IMR-90 (cell line): ENCODE measurements at regions not wholly inside any gene's neighbourhood (a gene's known extent, or its start where the extent isn't known, plus 50 kb on each side); places are given as distances from the start of the nearest gene placed in this dataset.

ENCODE experiments used
- ATAC-seq: fragments of 200-7000 bp; cut with Tn5 transposase; 2 replicates; pipeline ENCODE4 v1.9.1; 2020; ENCODE audit warnings: low read depth, mild to moderate bottlenecking, moderate library complexity
- BruUV-seq: library from RNA; stranded (reverse); fragments of 400-500 nt; replicated peaks from 2 replicates; lab custom pipeline; 2021; lab: Mats Ljungman, UMichigan
- CTCF ChIA-PET: fragments of 300-600 bp; formaldehyde crosslinking; extraction: SDS; loops from one replicate; lab custom pipeline; 2021; ENCODE audit warnings: antibody characterized with exemption; lab: Yijun Ruan, JAX
- POLR2A ChIA-PET: fragments of 300-600 bp; sonication (Branson Sonifier 250); formaldehyde crosslinking; loops from one replicate; lab custom pipeline; 2022; ENCODE audit warnings: antibody characterized with exemption; ENCODE audit not compliant: unreplicated experiment; lab: Charles Lee
- DNase-seq: peaks from one replicate; pipeline ENCODE4 v3.0.0; 2013
- H2AFZ ChIP-seq: replicated peaks from 2 replicates; pipeline ENCODE3; 2013; ENCODE audit warnings: low read length, mild to moderate bottlenecking; ENCODE audit not compliant: poor library complexity
- H2AK5ac ChIP-seq: 2 replicates; pipeline ENCODE4 v1.6.1; 2013; ENCODE audit warnings: low read depth, low read length, inconsistent platforms
- H2AK9ac ChIP-seq: replicated peaks from 2 replicates; pipeline ENCODE3; 2013; ENCODE audit warnings: mild to moderate bottlenecking, low read depth, low read length, moderate library complexity; ENCODE audit not compliant: poor library complexity
- H2BK120ac ChIP-seq: 2 replicates; pipeline ENCODE4 v1.6.1; 2013; ENCODE audit warnings: low read depth, low read length, inconsistent platforms
- H2BK15ac ChIP-seq: 3 replicates; pipeline ENCODE4 v1.6.1; 2013; ENCODE audit warnings: low read depth, low read length, inconsistent platforms
- H2BK20ac ChIP-seq: 2 replicates; pipeline ENCODE4 v1.6.1; 2013; ENCODE audit warnings: low read depth, mild to moderate bottlenecking, inconsistent platforms, low read length, moderate library complexity
- H2BK5ac ChIP-seq: 2 replicates; pipeline ENCODE4 v1.6.1; 2013; ENCODE audit warnings: mild to moderate bottlenecking, low read depth, low read length, inconsistent platforms; ENCODE audit not compliant: poor library complexity, severe bottlenecking
- H3K14ac ChIP-seq: replicated peaks from 2 replicates; pipeline ENCODE4 v1.6.1; 2013; ENCODE audit warnings: low read depth, low read length, inconsistent platforms
- H3K18ac ChIP-seq: 2 replicates; pipeline ENCODE4 v1.6.1; 2013; ENCODE audit warnings: low read depth, low read length, control low read depth
- H3K23ac ChIP-seq: 2 replicates; pipeline ENCODE4 v1.6.1; 2013; ENCODE audit warnings: low read depth, low read length, inconsistent platforms
- H3K27ac ChIP-seq: 2 replicates; pipeline ENCODE4 v1.5.1; 2013; ENCODE audit warnings: mild to moderate bottlenecking, control low read depth, low read length; ENCODE audit not compliant: insufficient read depth
- H3K27me3 ChIP-seq: 2 replicates; pipeline ENCODE4 v1.6.1; 2013; ENCODE audit warnings: low read length; ENCODE audit not compliant: control insufficient read depth, insufficient read depth
- H3K36me3 ChIP-seq: 2 replicates; pipeline ENCODE4 v1.6.1; 2013; ENCODE audit warnings: low read length, mixed read lengths; ENCODE audit not compliant: control insufficient read depth, insufficient read depth
- H3K4ac ChIP-seq: 2 replicates; pipeline ENCODE4 v1.6.1; 2013; ENCODE audit warnings: low read depth, low read length, inconsistent platforms
- H3K4me1 ChIP-seq: 2 replicates; pipeline ENCODE4 v1.6.1; 2013; ENCODE audit warnings: low read length, mixed read lengths; ENCODE audit not compliant: control insufficient read depth, insufficient read depth
- H3K4me2 ChIP-seq: 2 replicates; pipeline ENCODE4 v1.6.1; 2013; ENCODE audit warnings: low read depth, mild to moderate bottlenecking, control low read depth, low read length, moderate library complexity
- H3K4me3 ChIP-seq: 2 replicates; pipeline ENCODE4 v1.5.1; 2013; ENCODE audit warnings: low read depth, mild to moderate bottlenecking, control low read depth, low read length, moderate library complexity; ENCODE audit not compliant: insufficient read depth
- H3K56ac ChIP-seq: 2 replicates; pipeline ENCODE4 v1.6.1; 2013; ENCODE audit warnings: low read length, inconsistent platforms; ENCODE audit not compliant: insufficient read depth; ENCODE audit errors: extremely low read depth
- H3K79me1 ChIP-seq, 2 experiments: 2 replicates each; pipeline ENCODE4 v1.6.1; 2013; ENCODE audit warnings: low read length in 2 of 2, inconsistent platforms in 1 of 2, low read depth in 1 of 2
- H3K9ac ChIP-seq: 2 replicates; pipeline ENCODE4 v1.6.1; 2013; ENCODE audit warnings: low read depth, low read length, control low read depth
- H3K9me1 ChIP-seq: 2 replicates; pipeline ENCODE4 v1.6.1; 2013; ENCODE audit warnings: low read length, inconsistent platforms; ENCODE audit not compliant: insufficient read depth
- H3K9me3 ChIP-seq: 2 replicates; pipeline ENCODE4 v1.6.1; 2013; ENCODE audit warnings: low read length; ENCODE audit not compliant: control insufficient read depth, insufficient read depth
- H4K20me1 ChIP-seq: 2 replicates; pipeline ENCODE4 v1.6.1; 2013; ENCODE audit warnings: low read length, inconsistent platforms; ENCODE audit not compliant: insufficient read depth
- H4K5ac ChIP-seq: 2 replicates; pipeline ENCODE4 v1.6.1; 2013; ENCODE audit warnings: mild to moderate bottlenecking, low read depth, low read length, control low read depth
- H4K8ac ChIP-seq, 2 experiments: 2 replicates each; pipeline ENCODE4 v1.6.1; 2013; ENCODE audit warnings: low read depth in 2 of 2, low read length in 2 of 2, control low read depth in 1 of 2, inconsistent platforms in 1 of 2
- H4K91ac ChIP-seq: 2 replicates; pipeline ENCODE4 v1.6.1; 2013; ENCODE audit warnings: low read depth, low read length, inconsistent platforms; ENCODE audit not compliant: insufficient read depth
- BHLHE40 ChIP-seq: fragments of 150-350 bp; IDR thresholded peaks from 2 replicates; pipeline ENCODE4 v1.6.1; 2016; ENCODE audit warnings: mild to moderate bottlenecking, low read depth, low read length
- CEBPB ChIP-seq: IDR thresholded peaks from 2 replicates; pipeline ENCODE4 v1.6.1; 2012; ENCODE audit warnings: low read depth, low read length, improper control_type of control experiment
- CHD1 ChIP-seq: IDR thresholded peaks from 2 replicates; pipeline ENCODE4 v1.6.1; 2012; ENCODE audit warnings: low read depth, low read length, improper control_type of control experiment
- FOS ChIP-seq: fragments of 150-350 bp; IDR thresholded peaks from 2 replicates; pipeline ENCODE4 v1.6.1; 2016; ENCODE audit warnings: low read depth, low read length
- MAFK ChIP-seq: IDR thresholded peaks from 2 replicates; pipeline ENCODE4 v1.6.1; 2012; ENCODE audit warnings: low read depth, low read length, improper control_type of control experiment
- MAZ ChIP-seq: IDR thresholded peaks from 2 replicates; pipeline ENCODE4 v1.6.1; 2012; ENCODE audit warnings: low read depth, mild to moderate bottlenecking, low read length, improper control_type of control experiment, moderate library complexity, borderline replicate concordance
- MXI1 ChIP-seq: IDR thresholded peaks from 2 replicates; pipeline ENCODE4 v1.6.1; 2012; ENCODE audit warnings: low read depth, mild to moderate bottlenecking, low read length, moderate library complexity, borderline replicate concordance
- NFE2L2 ChIP-seq: fragments of 150-350 bp; IDR thresholded peaks from 2 replicates; pipeline ENCODE4 v1.6.1; 2016; ENCODE audit warnings: low read depth, mild to moderate bottlenecking, low read length
- POLR2A ChIP-seq: IDR thresholded peaks from 2 replicates; pipeline ENCODE4 v1.6.1; 2012; ENCODE audit warnings: mild to moderate bottlenecking, low read depth, low read length
- RAD21 ChIP-seq: IDR thresholded peaks from 2 replicates; pipeline ENCODE4 v1.6.1; 2012; ENCODE audit warnings: low read length, improper control_type of control experiment
- RCOR1 ChIP-seq: IDR thresholded peaks from 2 replicates; pipeline ENCODE4 v1.6.1; 2012; ENCODE audit warnings: mild to moderate bottlenecking, low read length, improper control_type of control experiment; ENCODE audit not compliant: insufficient replicate concordance
- RFX5 ChIP-seq: IDR thresholded peaks from 2 replicates; pipeline ENCODE4 v1.8.0; 2012; ENCODE audit warnings: low read depth, mild to moderate bottlenecking, low read length, moderate library complexity
- SMC3 ChIP-seq: fragments of 150-350 bp; IDR thresholded peaks from 2 replicates; pipeline ENCODE4 v1.6.1; 2016; ENCODE audit warnings: low read depth, mild to moderate bottlenecking, antibody characterized with exemption, low read length, moderate library complexity
- USF2 ChIP-seq: fragments of 150-350 bp; IDR thresholded peaks from 2 replicates; pipeline ENCODE4 v1.6.1; 2017; ENCODE audit warnings: mild to moderate bottlenecking, antibody characterized with exemption, low read length, low read depth
- WGBS, 2 experiments: methylation state at CpG; one replicate each; pipeline versions ENCODE4 v1.1.5 to v1.1.7; 2013; ENCODE audit warnings: missing lambda C conversion rate in 2 of 2; ENCODE audit not compliant: insufficient read length in 1 of 2; ENCODE audit errors: extremely low coverage in 2 of 2; 5-methylcytosine and 5-hydroxymethylcytosine counted together
- dilution Hi-C: fragments of 300-500 bp; cut with HindIII; formaldehyde crosslinking; loops from one replicate; pipeline ENCODE4 v1.14.3; 2018; ENCODE audit warnings: low sequenced_read_pairs; ENCODE audit not compliant: unreplicated experiment
- in situ Hi-C: fragments of 300-500 bp; cut with MboI; formaldehyde crosslinking; loops from 3 replicates; pipeline ENCODE4 v1.14.3; 2019; ENCODE audit warnings: low sequenced_read_pairs, inconsistent platforms, mixed read lengths
- intact Hi-C: fragments of 100-400 bp; cut with micrococcal nuclease; formaldehyde crosslinking; loops from 2 replicates; pipeline ENCODE4 v1.10.0; 2022
- TF ChIP-seq, protein P1 (sequence below): conservative IDR thresholded peaks from 2 replicates; pipeline ENCODE4 v1.5.1; 2012; ENCODE audit warnings: mild to moderate bottlenecking, low read depth, low read length, improper control_type of control experiment
- TF ChIP-seq, protein P2 (sequence below): fragments of 150-350 bp; IDR thresholded peaks from 2 replicates; pipeline ENCODE4 v1.6.1; 2016; ENCODE audit warnings: low read depth, mild to moderate bottlenecking, low read length, moderate library complexity, borderline replicate concordance

DNA sequence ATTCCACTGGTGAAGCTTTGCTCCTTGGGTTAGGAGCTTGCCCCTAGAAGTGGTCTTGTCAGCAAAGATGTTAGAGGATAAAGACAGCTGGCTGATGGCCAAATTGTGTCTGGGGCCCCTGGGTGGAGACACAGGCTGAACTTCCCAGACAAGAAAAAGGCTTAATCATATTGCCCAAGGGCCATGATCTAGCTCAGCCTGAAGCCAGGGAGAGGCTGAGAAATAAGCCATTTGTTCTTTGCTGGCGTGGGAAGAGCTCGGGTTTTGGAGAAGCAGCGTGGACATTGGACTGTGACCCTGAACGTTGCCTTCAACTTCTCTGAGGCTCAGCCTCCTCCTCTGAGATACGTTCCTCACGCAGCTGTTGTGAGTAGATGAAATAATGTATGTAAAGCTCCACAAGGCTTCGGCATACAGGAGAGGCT is 153.0 kb downstream of the ZFP36L2 start:
- Histone ChIP-seq H3K27ac (peak overlapping the region; percentile 100), H3K4ac (peak overlapping the region; percentile 99), H3K9me1 (peaks cover 55% of the 10 kb centered on the region), H3K4me1 (peaks cover 44% of the 10 kb centered on the region), H3K4me2 (no peak overlapping the region), H2BK120ac (peak overlapping the region; percentile 98), H2BK15ac (peak overlapping the region; percentile 88), H2BK5ac (peak overlapping the region; percentile 96), H3K27me3 (no peaks in the 10 kb centered on the region), H2AFZ (peak overlapping the region; percentile 27), H4K20me1 (no peaks in the 10 kb centered on the region), H3K4me3 (no peak overlapping the region), H3K14ac (peak overlapping the region; percentile 96), H3K18ac (peak overlapping the region; percentile 96), H4K8ac (peak overlapping the region; percentile 97 to 99), H3K36me3 (no peaks in the 10 kb centered on the region), H4K5ac (peak overlapping the region; percentile 98), H4K91ac (peak overlapping the region; percentile 99), H2BK20ac (peak overlapping the region; percentile 99), H2AK9ac (no peak overlapping the region), H3K23ac (peak overlapping the region; percentile 95; the same call in 1 of the 2 replicates), H3K9ac (no peak overlapping the region), H3K9me3 (no peaks in the 10 kb centered on the region), H3K56ac (0 out of 2 replicates have a peak overlapping the region, but pooled peaks have one; percentile 5), H2AK5ac (peak overlapping the region; percentile 98), H3K79me1 (peaks cover 0 to 27% of the 10 kb centered on the region in 2 experiments; a peak in 2 of 4 replicates)
- dilution Hi-C loops (no loop called here), in situ Hi-C loops (loop anchor here (10.0 kb wide), 1 partner anchor 151 kb away; the partner anchor contains the start of gene ZFP36L2), intact Hi-C loops (no loop called here)
- no TSS peak for BruUV-seq
- ATAC-seq (no peak), DNase-seq (peak; percentile 36)
- WGBS, 2 experiments: 60% methylated on average over 3 of the region's 7 CpGs; no CpG with 5 or more reads in 1 of the 2 experiments
- no peak for TF ChIP-seq BHLHE40
- TF ChIP-seq CHD1: no peak
- TF ChIP-seq MAZ: no peak
- no peak for TF ChIP-seq RAD21
- no peak for TF ChIP-seq CEBPB
- TF ChIP-seq, protein P1, sequence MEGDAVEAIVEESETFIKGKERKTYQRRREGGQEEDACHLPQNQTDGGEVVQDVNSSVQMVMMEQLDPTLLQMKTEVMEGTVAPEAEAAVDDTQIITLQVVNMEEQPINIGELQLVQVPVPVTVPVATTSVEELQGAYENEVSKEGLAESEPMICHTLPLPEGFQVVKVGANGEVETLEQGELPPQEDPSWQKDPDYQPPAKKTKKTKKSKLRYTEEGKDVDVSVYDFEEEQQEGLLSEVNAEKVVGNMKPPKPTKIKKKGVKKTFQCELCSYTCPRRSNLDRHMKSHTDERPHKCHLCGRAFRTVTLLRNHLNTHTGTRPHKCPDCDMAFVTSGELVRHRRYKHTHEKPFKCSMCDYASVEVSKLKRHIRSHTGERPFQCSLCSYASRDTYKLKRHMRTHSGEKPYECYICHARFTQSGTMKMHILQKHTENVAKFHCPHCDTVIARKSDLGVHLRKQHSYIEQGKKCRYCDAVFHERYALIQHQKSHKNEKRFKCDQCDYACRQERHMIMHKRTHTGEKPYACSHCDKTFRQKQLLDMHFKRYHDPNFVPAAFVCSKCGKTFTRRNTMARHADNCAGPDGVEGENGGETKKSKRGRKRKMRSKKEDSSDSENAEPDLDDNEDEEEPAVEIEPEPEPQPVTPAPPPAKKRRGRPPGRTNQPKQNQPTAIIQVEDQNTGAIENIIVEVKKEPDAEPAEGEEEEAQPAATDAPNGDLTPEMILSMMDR: no peak
- TF ChIP-seq, protein P2, sequence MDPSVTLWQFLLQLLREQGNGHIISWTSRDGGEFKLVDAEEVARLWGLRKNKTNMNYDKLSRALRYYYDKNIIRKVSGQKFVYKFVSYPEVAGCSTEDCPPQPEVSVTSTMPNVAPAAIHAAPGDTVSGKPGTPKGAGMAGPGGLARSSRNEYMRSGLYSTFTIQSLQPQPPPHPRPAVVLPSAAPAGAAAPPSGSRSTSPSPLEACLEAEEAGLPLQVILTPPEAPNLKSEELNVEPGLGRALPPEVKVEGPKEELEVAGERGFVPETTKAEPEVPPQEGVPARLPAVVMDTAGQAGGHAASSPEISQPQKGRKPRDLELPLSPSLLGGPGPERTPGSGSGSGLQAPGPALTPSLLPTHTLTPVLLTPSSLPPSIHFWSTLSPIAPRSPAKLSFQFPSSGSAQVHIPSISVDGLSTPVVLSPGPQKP: no peak
- TF ChIP-seq USF2: no peak
- no peak for TF ChIP-seq SMC3
- no peak for TF ChIP-seq POLR2A
- no peak for TF ChIP-seq RFX5
- no peak for TF ChIP-seq RCOR1
- TF ChIP-seq FOS: no peak
- no peak for TF ChIP-seq MXI1
- no peak for TF ChIP-seq MAFK
- no peak for TF ChIP-seq NFE2L2
- ChIA-PET POLR2A (interaction anchor here (0.6 kb wide), 1 partner anchor 273 kb away, joined by 3 read pairs; no protein-coding TSS in a partner anchor), CTCF (interaction anchor here (1.2 kb wide), 1 partner anchor 411 kb away, joined by 3 read pairs; no protein-coding TSS in a partner anchor)
